Hepatocyte (in vitro differentiated cells): ENCODE measurements at regions not wholly inside any gene's neighbourhood (a gene's known extent, or its start where the extent isn't known, plus 50 kb on each side); places are given as distances from the start of the nearest gene placed in this dataset.

Source experiments
- DNase-seq: peaks from one replicate; pipeline ENCODE4 v3.0.0-alpha.2; 2016; ENCODE audit warnings: low spot score
- H2AFZ ChIP-seq: fragments of 200-600 bp; sonication (generic); 2 replicates; pipeline ENCODE4 v1.6.0; 2016; ENCODE audit warnings: antibody characterized with exemption, mild to moderate bottlenecking
- H3K27ac ChIP-seq: fragments of 200-600 bp; sonication (generic); 2 replicates; pipeline ENCODE4 v1.5.1; 2016; ENCODE audit warnings: mild to moderate bottlenecking
- H3K27me3 ChIP-seq: fragments of 200-600 bp; sonication (generic); 2 replicates; pipeline ENCODE4 v1.6.1; 2016
- H3K36me3 ChIP-seq: fragments of 200-600 bp; sonication (generic); replicated peaks from 2 replicates; pipeline ENCODE4 v1.5.1; 2016; ENCODE audit warnings: low read depth; ENCODE audit not compliant: insufficient read depth
- H3K4me1 ChIP-seq: fragments of 200-600 bp; sonication (generic); 2 replicates; pipeline ENCODE4 v1.5.1; 2016; ENCODE audit warnings: mild to moderate bottlenecking, moderate library complexity; ENCODE audit not compliant: insufficient read depth
- H3K4me2 ChIP-seq: fragments of 200-600 bp; sonication (generic); 2 replicates; pipeline ENCODE4 v1.6.0; 2016
- H3K4me3 ChIP-seq: fragments of 200-600 bp; sonication (generic); 2 replicates; pipeline ENCODE4 v1.5.1; 2016; ENCODE audit warnings: mild to moderate bottlenecking
- H3K79me2 ChIP-seq: fragments of 200-600 bp; sonication (generic); 2 replicates; pipeline ENCODE4 v1.6.0; 2017; ENCODE audit warnings: mild to moderate bottlenecking
- H3K9me2 ChIP-seq: fragments of 200-600 bp; sonication (generic); replicated peaks from 2 replicates; pipeline ENCODE4 v1.6.0; 2017; ENCODE audit warnings: mild to moderate bottlenecking; ENCODE audit not compliant: insufficient read depth
- H3K9me3 ChIP-seq: fragments of 200-600 bp; sonication (generic); 2 replicates; pipeline ENCODE4 v1.5.1; 2016; ENCODE audit warnings: low read depth, mild to moderate bottlenecking
- H4K20me1 ChIP-seq: fragments of 200-600 bp; sonication (generic); 2 replicates; pipeline ENCODE4 v1.6.0; 2016; ENCODE audit warnings: mild to moderate bottlenecking; ENCODE audit not compliant: insufficient read depth, poor library complexity, severe bottlenecking
- CTCF ChIP-seq: fragments of 200-600 bp; sonication (generic); IDR thresholded peaks from 2 replicates; pipeline ENCODE4 v1.5.1; 2016; ENCODE audit warnings: antibody characterized with exemption, mild to moderate bottlenecking; ENCODE audit not compliant: poor library complexity
- EZH2 ChIP-seq: fragments of 200-600 bp; sonication (generic); IDR thresholded peaks from 2 replicates; pipeline ENCODE4 v1.6.1; 2016; ENCODE audit warnings: antibody characterized with exemption, mild to moderate bottlenecking, borderline replicate concordance
- EZH2phosphoT487 ChIP-seq: fragments of 200-600 bp; sonication (generic); IDR thresholded peaks from one replicate; pipeline ENCODE4 v1.6.1; 2018; ENCODE audit warnings: antibody characterized with exemption, mild to moderate bottlenecking, low read depth, moderate library complexity; ENCODE audit not compliant: unreplicated experiment, severe bottlenecking
- WGBS: methylation state at CpG from one replicate; pipeline ENCODE4 v1.1.6; 2016; ENCODE audit warnings: low lambda C conversion rate; ENCODE audit errors: missing lambda C conversion rate; 5-methylcytosine and 5-hydroxymethylcytosine counted together

GRCh38 chr3:117417411-117417810 is 707.8 kb downstream of the TUSC7 start:
- no peaks in the 10 kb centered on the region for H3K36me3 ChIP-seq
- H3K27me3 ChIP-seq: no peaks in the 10 kb centered on the region
- H2AFZ ChIP-seq: no peak overlapping the region
- no peak for DNase-seq
- H3K9me3 ChIP-seq: no peaks in the 10 kb centered on the region
- no peaks in the 10 kb centered on the region for H3K4me1 ChIP-seq
- H3K79me2 ChIP-seq: no peaks in the 10 kb centered on the region
- 92% methylated on average over 1 of the region's 1 CpG for WGBS
- H3K9me2 ChIP-seq: no peaks in the 10 kb centered on the region
- no peak overlapping the region for H3K4me3 ChIP-seq
- H3K27ac ChIP-seq: no peak overlapping the region
- no peaks in the 10 kb centered on the region for H4K20me1 ChIP-seq
- TF ChIP-seq CTCF (no peak), EZH2 (no peak), EZH2phosphoT487 (no peak)
- no peak overlapping the region for H3K4me2 ChIP-seq

- 56% methylated on average over 1 of the region's 1 CpG for WGBS
- H3K27ac ChIP-seq: no peak overlapping the region
- TF ChIP-seq EZH2 (no peak), EZH2phosphoT487 (no peak), CTCF (no peak)
Observed at GRCh38 chr3:117427081-117427480, 717.5 kb downstream of the TUSC7 start.

GRCh38 chr3:117433427-117433826 is 723.8 kb downstream of the TUSC7 start:
- Histone ChIP-seq H3K4me3 (no peak overlapping the region), H4K20me1 (no peaks in the 10 kb centered on the region), H3K27ac (no peak overlapping the region), H3K36me3 (no peaks in the 10 kb centered on the region), H3K27me3 (no peaks in the 10 kb centered on the region), H3K79me2 (no peaks in the 10 kb centered on the region), H3K4me1 (peaks cover 8% of the 10 kb centered on the region), H3K4me2 (no peak overlapping the region), H2AFZ (no peak overlapping the region), H3K9me3 (no peaks in the 10 kb centered on the region), H3K9me2 (no peaks in the 10 kb centered on the region)
- DNase-seq: peak; percentile 33
- TF ChIP-seq EZH2phosphoT487: peak; percentile 68
- no peak for TF ChIP-seq CTCF
- WGBS: 24% methylated on average over 1 of the region's 1 CpG

More at GRCh38 chr3:117427081-117427480, 717.5 kb downstream of the TUSC7 start:
- H3K79me2 ChIP-seq: no peaks in the 10 kb centered on the region
- no peaks in the 10 kb centered on the region for H3K4me1 ChIP-seq
- H3K36me3 ChIP-seq: no peaks in the 10 kb centered on the region
- no peak overlapping the region for H2AFZ ChIP-seq
- H3K27me3 ChIP-seq: no peaks in the 10 kb centered on the region
- H3K4me3 ChIP-seq: no peak overlapping the region
- no peak for DNase-seq
- H3K9me3 ChIP-seq: no peaks in the 10 kb centered on the region
- H3K4me2 ChIP-seq: no peak overlapping the region
- no peaks in the 10 kb centered on the region for H4K20me1 ChIP-seq
- no peaks in the 10 kb centered on the region for H3K9me2 ChIP-seq
